Osteocyte (in vitro differentiated cells): ENCODE measurements at regions not wholly inside any gene's neighbourhood (a gene's known extent, or its start where the extent isn't known, plus 50 kb on each side); places are given as distances from the start of the nearest gene placed in this dataset.
A peak's percentile ranks its signal among the peaks of the same experiment; 100 is the strongest.

ENCODE experiments used
- DNase-seq: peaks from one replicate; pipeline ENCODE4 v3.0.0; 2021; ENCODE audit warnings: mixed read lengths; ENCODE audit not compliant: unreplicated experiment; ENCODE audit errors: extremely low spot score
- H3K27ac Mint-ChIP-seq: one replicate; pipeline ENCODE4 v1.8.0; 2021; ENCODE audit warnings: mild to moderate bottlenecking, mixed read lengths; ENCODE audit not compliant: unreplicated experiment
- H3K27me3 Mint-ChIP-seq: one replicate; pipeline ENCODE4 v1.8.0; 2021; ENCODE audit warnings: mixed read lengths; ENCODE audit not compliant: unreplicated experiment
- H3K36me3 Mint-ChIP-seq: one replicate; pipeline ENCODE4 v1.8.0; 2021; ENCODE audit warnings: mixed read lengths; ENCODE audit not compliant: unreplicated experiment
- H3K4me1 Mint-ChIP-seq: one replicate; pipeline ENCODE4 v1.8.0; 2021; ENCODE audit warnings: mixed read lengths; ENCODE audit not compliant: unreplicated experiment
- H3K4me3 Mint-ChIP-seq: one replicate; pipeline ENCODE4 v1.8.0; 2021; ENCODE audit warnings: mild to moderate bottlenecking, moderate library complexity, mixed read lengths; ENCODE audit not compliant: unreplicated experiment
- H3K9me3 Mint-ChIP-seq: one replicate; pipeline ENCODE4 v1.8.0; 2021; ENCODE audit warnings: mixed read lengths; ENCODE audit not compliant: unreplicated experiment
- CTCF ChIP-seq: fragments of 200-600 bp; sonication (generic); IDR thresholded peaks from 2 replicates; pipeline ENCODE4 v1.5.0; 2021; ENCODE audit warnings: antibody characterized with exemption, mild to moderate bottlenecking, moderate library complexity

- no peak for DNase-seq
- no peak for TF ChIP-seq CTCF
- H3K4me1 Mint-ChIP-seq, result peaks cover 28% of the 10 kb centered on the region
- peaks cover 6% of the 10 kb centered on the region for H3K36me3 Mint-ChIP-seq
- no peak overlapping the region for H3K27ac Mint-ChIP-seq
- peaks cover 18% of the 10 kb centered on the region for H3K9me3 Mint-ChIP-seq
- peaks cover 5% of the 10 kb centered on the region for H3K27me3 Mint-ChIP-seq
- H3K4me3 Mint-ChIP-seq, result no peak overlapping the region
Measured at GRCh38 chr14:96150214-96150613, 54.4 kb upstream of the BDKRB2 start.

GRCh38 chr14:96151242-96151641 lies 53.4 kb upstream of the BDKRB2 start:
- no peak overlapping the region for H3K4me3 Mint-ChIP-seq
- peaks cover 18% of the 10 kb centered on the region for H3K4me1 Mint-ChIP-seq
- peak; percentile 64 for DNase-seq
- H3K36me3 Mint-ChIP-seq, result peaks cover 6% of the 10 kb centered on the region
- peaks cover 5% of the 10 kb centered on the region for H3K27me3 Mint-ChIP-seq
- H3K27ac Mint-ChIP-seq, result no peak overlapping the region
- no peak for TF ChIP-seq CTCF
- H3K9me3 Mint-ChIP-seq, result peaks cover 18% of the 10 kb centered on the region

GRCh38 chr14:96153003-96153402 lies 51.6 kb upstream of the BDKRB2 start:
- DNase-seq, result no peak
- no peak for TF ChIP-seq CTCF
- Mint-ChIP-seq H3K27me3 (peaks cover 5% of the 10 kb centered on the region), H3K4me3 (no peak overlapping the region), H3K36me3 (peaks cover 5% of the 10 kb centered on the region), H3K9me3 (peaks cover 10% of the 10 kb centered on the region), H3K27ac (no peak overlapping the region), H3K4me1 (peaks cover 13% of the 10 kb centered on the region)
